Keratinocyte (primary cell): ENCODE measurements at regions not wholly inside any gene's neighbourhood (a gene's known extent, or its start where the extent isn't known, plus 50 kb on each side); places are given as distances from the start of the nearest gene placed in this dataset.

ENCODE experiments used
- DNase-seq: peaks from one replicate; pipeline ENCODE4 v3.0.0-alpha.2; 2011; ENCODE audit warnings: low read depth, missing footprints, low spot score
- FAIRE-seq: peaks from 2 replicates; lab custom pipeline; 2011; peaks lifted over from hg19 to GRCh38; lab: Jason Lieb, UNC
- H2AFZ ChIP-seq: 2 replicates; pipeline ENCODE4 v1.6.0; 2012; ENCODE audit warnings: low read length, control low read depth, inconsistent platforms; ENCODE audit not compliant: control insufficient read depth
- H3K27ac ChIP-seq: 2 replicates; pipeline ENCODE4 v1.5.1; 2011; ENCODE audit warnings: low read length; ENCODE audit not compliant: control insufficient read depth, insufficient read depth
- H3K27me3 ChIP-seq: 3 replicates; pipeline ENCODE4 v1.6.0; 2011; ENCODE audit warnings: low read length; ENCODE audit not compliant: control insufficient read depth, insufficient read depth; ENCODE audit errors: extremely low read depth
- H3K36me3 ChIP-seq, 2 experiments: 2 replicates in 1 of 2; 3 replicates in 1 of 2; pipeline ENCODE4 v1.5.1; 2011; ENCODE audit warnings: low read length in 2 of 2, mild to moderate bottlenecking in 1 of 2; ENCODE audit not compliant: control insufficient read depth in 2 of 2, insufficient read depth in 2 of 2; ENCODE audit errors: extremely low read depth in 1 of 2
- H3K4me1 ChIP-seq: 3 replicates; pipeline ENCODE4 v1.5.1; 2011; ENCODE audit warnings: low read length; ENCODE audit not compliant: control insufficient read depth, insufficient read depth; ENCODE audit errors: extremely low read depth
- H3K4me2 ChIP-seq: 3 replicates; pipeline ENCODE4 v1.6.0; 2011; ENCODE audit warnings: low read depth, low read length; ENCODE audit not compliant: control insufficient read depth, insufficient read depth; ENCODE audit errors: extremely low read depth
- H3K4me3 ChIP-seq, 3 experiments: fragments of 200-600 bp in 1 of 3; sonication (generic) in 1 of 3; 2 replicates in 2 of 3; 3 replicates in 1 of 3; pipeline ENCODE4 v1.5.1; 2011 to 2016; ENCODE audit warnings: low read length in 3 of 3, mild to moderate bottlenecking in 3 of 3, control low read depth in 2 of 3, inconsistent platforms in 1 of 3, low read depth in 1 of 3, mixed read lengths in 1 of 3, mixed run types in 1 of 3, moderate library complexity in 1 of 3; ENCODE audit not compliant: control insufficient read depth in 2 of 3, insufficient read depth in 2 of 3; ENCODE audit errors: extremely low read depth in 1 of 3
- H3K79me2 ChIP-seq: 2 replicates; pipeline ENCODE4 v1.6.0; 2012; ENCODE audit warnings: low read length; ENCODE audit not compliant: control insufficient read depth, insufficient read depth
- H3K9ac ChIP-seq: 3 replicates; pipeline ENCODE4 v1.6.0; 2011; ENCODE audit warnings: low read length; ENCODE audit not compliant: control insufficient read depth, insufficient read depth; ENCODE audit errors: extremely low read depth
- H3K9me1 ChIP-seq: 3 replicates; pipeline ENCODE4 v1.6.0; 2011; ENCODE audit warnings: low read length; ENCODE audit not compliant: control insufficient read depth, insufficient read depth; ENCODE audit errors: extremely low read depth
- H3K9me3 ChIP-seq: 2 replicates; pipeline ENCODE4 v1.5.1; 2012; ENCODE audit warnings: low read depth, low read length; ENCODE audit not compliant: control insufficient read depth
- H4K20me1 ChIP-seq: 3 replicates; pipeline ENCODE4 v1.6.0; 2011; ENCODE audit warnings: low read length; ENCODE audit not compliant: control insufficient read depth, insufficient read depth; ENCODE audit errors: extremely low read depth
- EZH2 ChIP-seq: IDR thresholded peaks from one replicate; pipeline ENCODE4 v1.6.1; 2012; ENCODE audit warnings: inconsistent platforms, mild to moderate bottlenecking, low read length, moderate library complexity
- dilution Hi-C: fragments of 300-500 bp; cut with MboI; formaldehyde crosslinking; loops from one replicate; pipeline ENCODE4 v1.7.0; 2020; ENCODE audit warnings: low sequenced_read_pairs; ENCODE audit not compliant: extremely low pct_ligation_motif_present
- TF ChIP-seq, protein P1 (sequence below), 3 experiments: IDR thresholded peaks in 1 of 3; conservative IDR thresholded peaks in 1 of 3; optimal IDR thresholded peaks in 1 of 3; 2 replicates in 2 of 3; 3 replicates in 1 of 3; pipeline versions ENCODE3 to v1.5.1; 2011; ENCODE audit warnings: low read length in 3 of 3, mild to moderate bottlenecking in 3 of 3, moderate library complexity in 2 of 3, control low read depth in 1 of 3, inconsistent platforms in 1 of 3; ENCODE audit not compliant: insufficient read depth in 2 of 3; ENCODE audit errors: extremely low read depth in 1 of 3

GRCh38 chr6:134756374-134757025 is 193.4 kb downstream of the ALDH8A1 start:
- dilution Hi-C loops, result no loop called here
- no peaks in the 10 kb centered on the region for H4K20me1 ChIP-seq
- no peak for DNase-seq
- H3K4me2 ChIP-seq, result no peak overlapping the region
- TF ChIP-seq, protein P1, sequence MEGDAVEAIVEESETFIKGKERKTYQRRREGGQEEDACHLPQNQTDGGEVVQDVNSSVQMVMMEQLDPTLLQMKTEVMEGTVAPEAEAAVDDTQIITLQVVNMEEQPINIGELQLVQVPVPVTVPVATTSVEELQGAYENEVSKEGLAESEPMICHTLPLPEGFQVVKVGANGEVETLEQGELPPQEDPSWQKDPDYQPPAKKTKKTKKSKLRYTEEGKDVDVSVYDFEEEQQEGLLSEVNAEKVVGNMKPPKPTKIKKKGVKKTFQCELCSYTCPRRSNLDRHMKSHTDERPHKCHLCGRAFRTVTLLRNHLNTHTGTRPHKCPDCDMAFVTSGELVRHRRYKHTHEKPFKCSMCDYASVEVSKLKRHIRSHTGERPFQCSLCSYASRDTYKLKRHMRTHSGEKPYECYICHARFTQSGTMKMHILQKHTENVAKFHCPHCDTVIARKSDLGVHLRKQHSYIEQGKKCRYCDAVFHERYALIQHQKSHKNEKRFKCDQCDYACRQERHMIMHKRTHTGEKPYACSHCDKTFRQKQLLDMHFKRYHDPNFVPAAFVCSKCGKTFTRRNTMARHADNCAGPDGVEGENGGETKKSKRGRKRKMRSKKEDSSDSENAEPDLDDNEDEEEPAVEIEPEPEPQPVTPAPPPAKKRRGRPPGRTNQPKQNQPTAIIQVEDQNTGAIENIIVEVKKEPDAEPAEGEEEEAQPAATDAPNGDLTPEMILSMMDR (optimal IDR thresholded peaks at IDR 0.05 in 1 of 3, IDR thresholded peaks at IDR 0.05 in 1 of 3, conservative IDR thresholded peaks at IDR 0.05 in 1 of 3; ENCODE audit: extremely low read depth in 1 of 3, insufficient read depth in 2 of 3, low read length in 3 of 3), result no peak
- no peak for TF ChIP-seq EZH2
- no peaks in the 10 kb centered on the region for H3K27me3 ChIP-seq
- H2AFZ ChIP-seq, result no peak overlapping the region
- H3K4me3 ChIP-seq, result no peak overlapping the region
- no peak overlapping the region for H3K27ac ChIP-seq
- peaks cover 7% of the 10 kb centered on the region for H3K4me1 ChIP-seq
- H3K36me3 ChIP-seq, result no peaks in the 10 kb centered on the region
- H3K9me3 ChIP-seq, result no peaks in the 10 kb centered on the region
- no peaks in the 10 kb centered on the region for H3K79me2 ChIP-seq
- H3K9me1 ChIP-seq, result no peaks in the 10 kb centered on the region
- no peak overlapping the region for H3K9ac ChIP-seq
- FAIRE-seq, result no peak

GRCh38 chr6:134754013-134754690 is 195.7 kb downstream of the ALDH8A1 start:
- Histone ChIP-seq H2AFZ (no peak overlapping the region), H3K4me3 (no peak overlapping the region), H3K9me3 (no peaks in the 10 kb centered on the region), H3K4me2 (no peak overlapping the region), H3K9me1 (no peaks in the 10 kb centered on the region), H3K36me3 (no peaks in the 10 kb centered on the region), H3K9ac (no peak overlapping the region), H3K4me1 (peaks cover 7% of the 10 kb centered on the region), H3K27me3 (no peaks in the 10 kb centered on the region), H3K27ac (no peak overlapping the region), H4K20me1 (no peaks in the 10 kb centered on the region), H3K79me2 (no peaks in the 10 kb centered on the region)
- TF ChIP-seq, protein P1 (optimal IDR thresholded peaks at IDR 0.05 in 1 of 3, IDR thresholded peaks at IDR 0.05 in 1 of 3, conservative IDR thresholded peaks at IDR 0.05 in 1 of 3; ENCODE audit: extremely low read depth in 1 of 3, insufficient read depth in 2 of 3, low read length in 3 of 3), result no peak
- TF ChIP-seq EZH2, result no peak
- FAIRE-seq (no peak), DNase-seq (no peak)
- dilution Hi-C loops, result no loop called here
